ENCODE measurements at regions not wholly inside any gene's neighbourhood (a gene's known extent, or its start where the extent isn't known, plus 50 kb on each side); places are given as distances from the start of the nearest gene placed in this dataset.

GRCh38 chr14:39668449-39668848 lies 236.2 kb upstream of the FBXO33 start:
- TF ChIP-seq EP300 (IDR thresholded peaks at IDR 0.05), result no peak
- no peak for TF ChIP-seq POLR2A (IDR thresholded peaks at IDR 0.05)
